ENCODE measurements at regions not wholly inside any gene's neighbourhood (a gene's known extent, or its start where the extent isn't known, plus 50 kb on each side); places are given as distances from the start of the nearest gene placed in this dataset.

DNA sequence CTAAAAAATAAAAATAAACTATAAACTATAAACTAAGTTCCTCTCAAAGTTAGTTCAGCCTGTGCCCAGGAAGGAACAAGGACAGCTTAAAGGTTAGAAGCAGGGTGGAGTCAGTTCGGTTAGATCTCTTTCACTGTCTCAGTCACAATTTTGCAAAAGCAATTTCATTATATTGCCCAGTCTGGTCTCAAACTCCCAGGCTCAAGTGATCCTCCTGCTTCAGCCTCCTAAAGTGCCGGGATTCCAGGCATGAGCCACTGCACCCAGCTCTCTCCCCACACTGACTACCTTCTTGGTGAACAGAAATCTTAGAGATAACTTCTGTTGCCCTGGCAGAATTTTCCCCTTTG, 146.3 kb upstream of the TRIM24 start:
- H3K4me1 Mint-ChIP-seq (ENCODE audit: low read depth, unreplicated experiment) = no peaks in the 10 kb centered on the region
- H3K36me3 Mint-ChIP-seq (ENCODE audit: unreplicated experiment) = no peaks in the 10 kb centered on the region
- TF ChIP-seq CTCF (IDR thresholded peaks at IDR 0.05; ENCODE audit: partially characterized antibody, unreplicated experiment) = no peak
- H3K9me3 Mint-ChIP-seq (ENCODE audit: unreplicated experiment) = no peaks in the 10 kb centered on the region
- DNase-seq = no peak
- no peak overlapping the region for H3K27ac Mint-ChIP-seq (ENCODE audit: unreplicated experiment)
- H3K27me3 Mint-ChIP-seq (ENCODE audit: unreplicated experiment) = peaks cover 3% of the 10 kb centered on the region
- no peak overlapping the region for H3K4me3 Mint-ChIP-seq (ENCODE audit: unreplicated experiment)

DNA sequence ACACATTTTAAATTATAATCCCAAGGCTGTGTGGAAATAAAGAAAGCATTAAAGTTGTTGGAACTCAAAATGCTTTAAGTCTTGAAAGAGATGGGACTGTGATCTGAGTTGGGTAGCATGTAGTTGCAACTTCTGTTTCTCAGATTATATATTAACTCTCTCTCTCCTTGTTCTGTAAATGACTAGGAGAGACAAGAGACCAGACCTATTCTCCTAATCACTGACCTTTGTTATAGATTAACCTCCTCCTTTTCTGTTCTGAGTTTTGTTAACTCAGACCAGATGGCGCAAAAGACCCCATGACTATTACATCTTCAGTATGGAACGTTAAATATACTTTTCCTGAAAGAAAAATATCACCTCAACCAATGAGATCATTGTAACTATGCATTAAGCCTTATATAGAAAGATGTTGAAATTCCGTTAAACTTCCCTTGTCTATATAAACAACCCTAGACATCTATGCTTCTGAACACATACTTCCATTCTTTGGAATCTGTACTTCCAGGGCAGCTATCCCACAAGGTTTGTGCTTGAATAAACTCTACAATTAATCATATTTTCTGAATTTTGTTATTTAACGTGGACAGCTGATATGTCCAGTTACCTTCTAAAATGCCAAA, 143.5 kb upstream of the TRIM24 start:
- DNase-seq = no peak
- Mint-ChIP-seq H3K27me3 (ENCODE audit: unreplicated experiment) (no peaks in the 10 kb centered on the region), H3K27ac (ENCODE audit: unreplicated experiment) (no peak overlapping the region), H3K9me3 (ENCODE audit: unreplicated experiment) (peaks cover under 1% of the 10 kb centered on the region), H3K4me3 (ENCODE audit: unreplicated experiment) (no peak overlapping the region), H3K4me1 (ENCODE audit: low read depth, unreplicated experiment) (no peaks in the 10 kb centered on the region), H3K36me3 (ENCODE audit: unreplicated experiment) (no peaks in the 10 kb centered on the region)
- no peak for TF ChIP-seq CTCF (IDR thresholded peaks at IDR 0.05; ENCODE audit: partially characterized antibody, unreplicated experiment)

- Mint-ChIP-seq H3K27ac (ENCODE audit: unreplicated experiment) (no peak overlapping the region), H3K36me3 (ENCODE audit: unreplicated experiment) (no peaks in the 10 kb centered on the region), H3K27me3 (ENCODE audit: unreplicated experiment) (no peaks in the 10 kb centered on the region), H3K4me1 (ENCODE audit: low read depth, unreplicated experiment) (no peaks in the 10 kb centered on the region), H3K9me3 (ENCODE audit: unreplicated experiment) (peaks cover 3% of the 10 kb centered on the region), H3K4me3 (ENCODE audit: unreplicated experiment) (no peak overlapping the region)
- DNase-seq = no peak
- no peak for TF ChIP-seq CTCF (IDR thresholded peaks at IDR 0.05; ENCODE audit: partially characterized antibody, unreplicated experiment)
Observed at GRCh38 chr7:138317044-138317596, 142.9 kb upstream of the TRIM24 start.

GRCh38 chr7:138324941-138325340, 135.1 kb upstream of the TRIM24 start:
- TF ChIP-seq CTCF (IDR thresholded peaks at IDR 0.05; ENCODE audit: partially characterized antibody, unreplicated experiment) = no peak
- H3K9me3 Mint-ChIP-seq (ENCODE audit: unreplicated experiment) = peaks cover 8% of the 10 kb centered on the region
- no peak overlapping the region for H3K4me3 Mint-ChIP-seq (ENCODE audit: unreplicated experiment)
- no peak overlapping the region for H3K27ac Mint-ChIP-seq (ENCODE audit: unreplicated experiment)
- no peaks in the 10 kb centered on the region for H3K4me1 Mint-ChIP-seq (ENCODE audit: low read depth, unreplicated experiment)
- H3K27me3 Mint-ChIP-seq (ENCODE audit: unreplicated experiment) = no peaks in the 10 kb centered on the region
- H3K36me3 Mint-ChIP-seq (ENCODE audit: unreplicated experiment) = peaks cover 25% of the 10 kb centered on the region
- DNase-seq = no peak

- H3K36me3 Mint-ChIP-seq (ENCODE audit: unreplicated experiment) = peaks cover 29% of the 10 kb centered on the region
- H3K27ac Mint-ChIP-seq (ENCODE audit: unreplicated experiment) = no peak overlapping the region
- H3K4me1 Mint-ChIP-seq (ENCODE audit: low read depth, unreplicated experiment) = no peaks in the 10 kb centered on the region
- no peak overlapping the region for H3K4me3 Mint-ChIP-seq (ENCODE audit: unreplicated experiment)
- peaks cover 8% of the 10 kb centered on the region for H3K9me3 Mint-ChIP-seq (ENCODE audit: unreplicated experiment)
- no peak for DNase-seq
- no peaks in the 10 kb centered on the region for H3K27me3 Mint-ChIP-seq (ENCODE audit: unreplicated experiment)
- no peak for TF ChIP-seq CTCF (IDR thresholded peaks at IDR 0.05; ENCODE audit: partially characterized antibody, unreplicated experiment)
Observed at GRCh38 chr7:138325434-138325833, 134.6 kb upstream of the TRIM24 start.
